Astrocyte (in vitro differentiated cells and primary cell): ENCODE measurements at regions not wholly inside any gene's neighbourhood (a gene's known extent, or its start where the extent isn't known, plus 50 kb on each side); places are given as distances from the start of the nearest gene placed in this dataset.

Source experiments
- EZH2 ChIP-seq: IDR thresholded peaks from 2 replicates; pipeline ENCODE4 v1.6.1; 2012; ENCODE audit warnings: mild to moderate bottlenecking, low read length, inconsistent platforms; ENCODE audit not compliant: insufficient read depth
- TF ChIP-seq, protein P1 (sequence below): IDR thresholded peaks from 2 replicates; pipeline ENCODE4 v1.5.1; 2011; ENCODE audit warnings: low read depth, mild to moderate bottlenecking, inconsistent platforms, low read length, moderate library complexity; ENCODE audit not compliant: insufficient read depth

DNA sequence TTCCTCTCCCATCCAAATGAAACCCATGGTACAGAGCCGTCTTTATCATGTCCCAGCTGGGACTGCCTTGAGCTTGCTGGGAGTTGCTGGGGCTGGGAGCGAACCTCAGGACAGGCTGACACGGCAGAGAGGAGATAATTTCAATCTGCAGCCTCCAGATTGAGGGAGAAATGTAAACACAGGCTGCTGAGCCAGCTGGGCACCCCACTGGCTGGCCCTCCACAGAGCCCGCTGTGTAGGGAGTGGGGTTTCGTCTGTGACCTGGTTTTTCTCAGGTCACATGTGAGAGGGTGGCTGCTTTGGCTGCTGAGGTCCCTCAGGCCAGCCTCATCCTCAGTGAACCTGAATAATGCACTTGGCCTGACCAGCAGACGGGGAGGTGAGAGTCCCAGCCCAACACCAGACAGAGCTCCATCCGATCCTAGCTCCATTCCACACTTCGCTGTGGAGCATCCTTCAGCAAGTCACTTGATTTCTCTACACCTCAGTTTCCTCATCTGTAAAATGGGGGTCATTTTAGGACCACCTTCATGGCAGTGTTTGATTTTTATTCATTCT, 121.6 kb upstream of the MRPS22 start:
- TF ChIP-seq, protein P1, sequence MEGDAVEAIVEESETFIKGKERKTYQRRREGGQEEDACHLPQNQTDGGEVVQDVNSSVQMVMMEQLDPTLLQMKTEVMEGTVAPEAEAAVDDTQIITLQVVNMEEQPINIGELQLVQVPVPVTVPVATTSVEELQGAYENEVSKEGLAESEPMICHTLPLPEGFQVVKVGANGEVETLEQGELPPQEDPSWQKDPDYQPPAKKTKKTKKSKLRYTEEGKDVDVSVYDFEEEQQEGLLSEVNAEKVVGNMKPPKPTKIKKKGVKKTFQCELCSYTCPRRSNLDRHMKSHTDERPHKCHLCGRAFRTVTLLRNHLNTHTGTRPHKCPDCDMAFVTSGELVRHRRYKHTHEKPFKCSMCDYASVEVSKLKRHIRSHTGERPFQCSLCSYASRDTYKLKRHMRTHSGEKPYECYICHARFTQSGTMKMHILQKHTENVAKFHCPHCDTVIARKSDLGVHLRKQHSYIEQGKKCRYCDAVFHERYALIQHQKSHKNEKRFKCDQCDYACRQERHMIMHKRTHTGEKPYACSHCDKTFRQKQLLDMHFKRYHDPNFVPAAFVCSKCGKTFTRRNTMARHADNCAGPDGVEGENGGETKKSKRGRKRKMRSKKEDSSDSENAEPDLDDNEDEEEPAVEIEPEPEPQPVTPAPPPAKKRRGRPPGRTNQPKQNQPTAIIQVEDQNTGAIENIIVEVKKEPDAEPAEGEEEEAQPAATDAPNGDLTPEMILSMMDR, result no peak
- TF ChIP-seq EZH2, result no peak
